ENCODE measurements at regions not wholly inside any gene's neighbourhood (a gene's known extent, or its start where the extent isn't known, plus 50 kb on each side); places are given as distances from the start of the nearest gene placed in this dataset.

GRCh38 chr4:138499627-138500026 lies 257.5 kb upstream of the SLC7A11 start:
- POLR2A ChIA-PET, result no interaction called here
- Mint-ChIP-seq H3K9me3 (ENCODE audit: low read depth) (peaks cover 10% of the 10 kb centered on the region), H3K4me3 (no peak overlapping the region), H3K36me3 (ENCODE audit: low read depth) (no peaks in the 10 kb centered on the region), H3K27me3 (no peaks in the 10 kb centered on the region), H3K4me1 (no peaks in the 10 kb centered on the region), H3K27ac (no peak overlapping the region)
- CTCF ChIA-PET, result no interaction called here
- DNase-seq (no peak), ATAC-seq (no peak)
- intact Hi-C loops (cut with DNase I, micrococcal nuclease), result no loop called here

- Mint-ChIP-seq H3K4me1 (no peaks in the 10 kb centered on the region), H3K27ac (no peak overlapping the region), H3K27me3 (no peaks in the 10 kb centered on the region), H3K4me3 (no peak overlapping the region), H3K36me3 (ENCODE audit: low read depth) (no peaks in the 10 kb centered on the region), H3K9me3 (ENCODE audit: low read depth) (peaks cover 2% of the 10 kb centered on the region)
- intact Hi-C loops (cut with DNase I, micrococcal nuclease), result no loop called here
- DNase-seq (no peak), ATAC-seq (no peak)
- POLR2A ChIA-PET, result no interaction called here
- CTCF ChIA-PET, result interaction anchor here (0.5 kb wide), 1 partner anchor 196 kb away, joined by 3 read pairs; no protein-coding TSS in a partner anchor
Measured at GRCh38 chr4:138494931-138495330, 252.8 kb upstream of the SLC7A11 start.

- Mint-ChIP-seq H3K36me3 (ENCODE audit: low read depth) (no peaks in the 10 kb centered on the region), H3K9me3 (ENCODE audit: low read depth) (no peaks in the 10 kb centered on the region), H3K4me3 (no peak overlapping the region), H3K27ac (no peak overlapping the region), H3K27me3 (no peaks in the 10 kb centered on the region), H3K4me1 (no peaks in the 10 kb centered on the region)
- intact Hi-C loops (cut with DNase I, micrococcal nuclease), result no loop called here
- ATAC-seq (no peak), DNase-seq (no peak)
- CTCF ChIA-PET, result no interaction called here
- POLR2A ChIA-PET, result no interaction called here
Measured at GRCh38 chr4:138494116-138494515, 252.0 kb upstream of the SLC7A11 start.

GRCh38 chr4:138492176-138492575 lies 250.0 kb upstream of the SLC7A11 start:
- ChIA-PET POLR2A (no interaction called here), CTCF (no interaction called here)
- DNase-seq, result no peak
- no peak overlapping the region for H3K27ac Mint-ChIP-seq
- intact Hi-C loops (cut with DNase I, micrococcal nuclease), result no loop called here
- no peaks in the 10 kb centered on the region for H3K36me3 Mint-ChIP-seq (ENCODE audit: low read depth)
- no peaks in the 10 kb centered on the region for H3K27me3 Mint-ChIP-seq
- H3K4me3 Mint-ChIP-seq, result no peak overlapping the region
- ATAC-seq, result no peak
- H3K9me3 Mint-ChIP-seq (ENCODE audit: low read depth), result no peaks in the 10 kb centered on the region
- no peaks in the 10 kb centered on the region for H3K4me1 Mint-ChIP-seq

- ATAC-seq, result no peak
- ChIA-PET POLR2A (no interaction called here), CTCF (no interaction called here)
Measured at GRCh38 chr4:138488533-138488932, 246.4 kb upstream of the SLC7A11 start.

GRCh38 chr4:138487670-138488069 lies 245.5 kb upstream of the SLC7A11 start:
- intact Hi-C loops (cut with DNase I, micrococcal nuclease), result no loop called here

More at GRCh38 chr4:138488533-138488932, 246.4 kb upstream of the SLC7A11 start:
- Mint-ChIP-seq H3K4me3 (no peak overlapping the region), H3K9me3 (ENCODE audit: low read depth) (peaks cover 2% of the 10 kb centered on the region), H3K27ac (no peak overlapping the region), H3K36me3 (ENCODE audit: low read depth) (no peaks in the 10 kb centered on the region), H3K27me3 (no peaks in the 10 kb centered on the region), H3K4me1 (no peaks in the 10 kb centered on the region)
- no peak for DNase-seq
- intact Hi-C loops (cut with DNase I, micrococcal nuclease), result no loop called here

GRCh38 chr4:138487230-138487629 lies 245.1 kb upstream of the SLC7A11 start:
- Mint-ChIP-seq H3K27ac (no peak overlapping the region), H3K27me3 (no peaks in the 10 kb centered on the region), H3K4me1 (no peaks in the 10 kb centered on the region), H3K36me3 (ENCODE audit: low read depth) (no peaks in the 10 kb centered on the region), H3K9me3 (ENCODE audit: low read depth) (peaks cover 2% of the 10 kb centered on the region), H3K4me3 (no peak overlapping the region)
- DNase-seq (no peak), ATAC-seq (no peak)
- intact Hi-C loops (cut with DNase I, micrococcal nuclease), result no loop called here
- ChIA-PET POLR2A (no interaction called here), CTCF (no interaction called here)

More at GRCh38 chr4:138487670-138488069, 245.5 kb upstream of the SLC7A11 start:
- Mint-ChIP-seq H3K27ac (no peak overlapping the region), H3K4me1 (no peaks in the 10 kb centered on the region), H3K36me3 (ENCODE audit: low read depth) (no peaks in the 10 kb centered on the region), H3K4me3 (no peak overlapping the region), H3K9me3 (ENCODE audit: low read depth) (peaks cover 2% of the 10 kb centered on the region), H3K27me3 (no peaks in the 10 kb centered on the region)
- DNase-seq (no peak), ATAC-seq (no peak)
- ChIA-PET POLR2A (no interaction called here), CTCF (no interaction called here)

- DNase-seq (no peak), ATAC-seq (no peak)
- intact Hi-C loops (cut with DNase I, micrococcal nuclease), result no loop called here
- POLR2A ChIA-PET, result no interaction called here
- Mint-ChIP-seq H3K4me1 (no peaks in the 10 kb centered on the region), H3K27me3 (no peaks in the 10 kb centered on the region), H3K27ac (no peak overlapping the region), H3K36me3 (ENCODE audit: low read depth) (no peaks in the 10 kb centered on the region), H3K4me3 (no peak overlapping the region), H3K9me3 (ENCODE audit: low read depth) (peaks cover 2% of the 10 kb centered on the region)
- CTCF ChIA-PET, result no interaction called here
Measured at GRCh38 chr4:138485498-138485897, 243.3 kb upstream of the SLC7A11 start.

- POLR2A ChIA-PET, result no interaction called here
- DNase-seq (no peak), ATAC-seq (no peak)
- CTCF ChIA-PET, result no interaction called here
- no peaks in the 10 kb centered on the region for H3K4me1 Mint-ChIP-seq
- no peaks in the 10 kb centered on the region for H3K36me3 Mint-ChIP-seq (ENCODE audit: low read depth)
- peaks cover 1% of the 10 kb centered on the region for H3K9me3 Mint-ChIP-seq (ENCODE audit: low read depth)
- H3K27me3 Mint-ChIP-seq, result no peaks in the 10 kb centered on the region
- no peak overlapping the region for H3K4me3 Mint-ChIP-seq
- intact Hi-C loops (cut with DNase I, micrococcal nuclease), result no loop called here
- no peak overlapping the region for H3K27ac Mint-ChIP-seq
Measured at GRCh38 chr4:138475116-138475515, 233.0 kb upstream of the SLC7A11 start.

- no peak for ATAC-seq
- Mint-ChIP-seq H3K9me3 (ENCODE audit: low read depth) (peaks cover 1% of the 10 kb centered on the region), H3K4me1 (no peaks in the 10 kb centered on the region), H3K27me3 (no peaks in the 10 kb centered on the region), H3K4me3 (no peak overlapping the region), H3K36me3 (ENCODE audit: low read depth) (no peaks in the 10 kb centered on the region), H3K27ac (no peak overlapping the region)
- POLR2A ChIA-PET, result no interaction called here
- intact Hi-C loops (cut with DNase I, micrococcal nuclease), result no loop called here
- CTCF ChIA-PET, result no interaction called here
- no peak for DNase-seq
Measured at GRCh38 chr4:138473339-138473738, 231.2 kb upstream of the SLC7A11 start.

GRCh38 chr4:138460477-138461414 lies 218.6 kb upstream of the SLC7A11 start:
- DNase-seq (no peak), ATAC-seq (no peak)
- Mint-ChIP-seq H3K27me3 (no peaks in the 10 kb centered on the region), H3K4me1 (no peaks in the 10 kb centered on the region), H3K36me3 (ENCODE audit: low read depth) (no peaks in the 10 kb centered on the region), H3K9me3 (ENCODE audit: low read depth) (no peaks in the 10 kb centered on the region), H3K27ac (no peak overlapping the region), H3K4me3 (no peak overlapping the region)
- POLR2A ChIA-PET, result no interaction called here
- intact Hi-C loops (cut with DNase I, micrococcal nuclease), result no loop called here
- CTCF ChIA-PET, result no interaction called here

GRCh38 chr4:138458751-138459150 lies 216.6 kb upstream of the SLC7A11 start:
- Mint-ChIP-seq H3K27ac (no peak overlapping the region), H3K4me3 (no peak overlapping the region), H3K36me3 (ENCODE audit: low read depth) (no peaks in the 10 kb centered on the region), H3K9me3 (ENCODE audit: low read depth) (no peaks in the 10 kb centered on the region), H3K27me3 (no peaks in the 10 kb centered on the region), H3K4me1 (no peaks in the 10 kb centered on the region)
- POLR2A ChIA-PET, result no interaction called here
- ATAC-seq, result no peak
- intact Hi-C loops (cut with DNase I, micrococcal nuclease), result no loop called here
- CTCF ChIA-PET, result no interaction called here
- DNase-seq, result no peak
